ENCODE measurements at regions not wholly inside any gene's neighbourhood (a gene's known extent, or its start where the extent isn't known, plus 50 kb on each side); places are given as distances from the start of the nearest gene placed in this dataset.

GRCh38 chr14:71485833-71486232 is 446.4 kb upstream of the RGS6 start:
- WGBS, 2 donors: 87 to 97% methylated on average over 2 of the region's 2 CpGs
- no peak for TF ChIP-seq POLR2A (IDR thresholded peaks at IDR 0.05)
- TF ChIP-seq, protein P1, sequence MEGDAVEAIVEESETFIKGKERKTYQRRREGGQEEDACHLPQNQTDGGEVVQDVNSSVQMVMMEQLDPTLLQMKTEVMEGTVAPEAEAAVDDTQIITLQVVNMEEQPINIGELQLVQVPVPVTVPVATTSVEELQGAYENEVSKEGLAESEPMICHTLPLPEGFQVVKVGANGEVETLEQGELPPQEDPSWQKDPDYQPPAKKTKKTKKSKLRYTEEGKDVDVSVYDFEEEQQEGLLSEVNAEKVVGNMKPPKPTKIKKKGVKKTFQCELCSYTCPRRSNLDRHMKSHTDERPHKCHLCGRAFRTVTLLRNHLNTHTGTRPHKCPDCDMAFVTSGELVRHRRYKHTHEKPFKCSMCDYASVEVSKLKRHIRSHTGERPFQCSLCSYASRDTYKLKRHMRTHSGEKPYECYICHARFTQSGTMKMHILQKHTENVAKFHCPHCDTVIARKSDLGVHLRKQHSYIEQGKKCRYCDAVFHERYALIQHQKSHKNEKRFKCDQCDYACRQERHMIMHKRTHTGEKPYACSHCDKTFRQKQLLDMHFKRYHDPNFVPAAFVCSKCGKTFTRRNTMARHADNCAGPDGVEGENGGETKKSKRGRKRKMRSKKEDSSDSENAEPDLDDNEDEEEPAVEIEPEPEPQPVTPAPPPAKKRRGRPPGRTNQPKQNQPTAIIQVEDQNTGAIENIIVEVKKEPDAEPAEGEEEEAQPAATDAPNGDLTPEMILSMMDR (IDR thresholded peaks at IDR 0.05): no peak
- intact Hi-C loops (cut with DNase I): no loop called here
- Histone ChIP-seq H3K27me3 (no peaks in the 10 kb centered on the region), H3K4me3 (no peak overlapping the region), H3K4me1 (no peaks in the 10 kb centered on the region), H3K27ac (no peak overlapping the region), H3K9me3 (no peaks in the 10 kb centered on the region), H3K36me3 (replicated peaks in 1 of 2; ENCODE audit: insufficient read depth in 1 of 2, low read depth in 2 of 2) (no peaks in the 10 kb centered on the region)
- DNase-seq (no peak), ATAC-seq (no peak)

DNA sequence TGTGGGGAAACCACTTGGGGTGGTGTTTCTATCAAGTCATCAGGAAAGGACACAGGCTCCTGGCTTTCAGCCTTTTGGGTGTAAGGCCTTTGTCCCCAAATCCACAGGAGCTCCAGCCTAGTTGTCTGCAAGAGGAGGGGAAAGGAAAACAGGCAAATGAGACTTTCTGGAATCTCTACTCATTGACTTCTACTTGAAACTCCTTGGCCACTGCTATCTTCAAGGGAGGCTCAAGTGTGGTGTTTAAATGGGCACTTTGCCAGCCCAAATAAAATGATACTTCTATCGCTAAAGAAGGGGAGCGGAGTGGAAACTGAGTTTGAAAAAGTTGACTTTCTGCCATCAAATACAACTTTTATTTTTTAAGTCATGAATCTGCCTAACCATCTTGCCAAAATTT is 445.9 kb upstream of the RGS6 start:
- intact Hi-C loops (cut with DNase I): no loop called here
- Histone ChIP-seq H3K4me1 (no peaks in the 10 kb centered on the region), H3K36me3 (replicated peaks in 1 of 2; ENCODE audit: insufficient read depth in 1 of 2, low read depth in 2 of 2) (no peaks in the 10 kb centered on the region), H3K27ac (no peak overlapping the region), H3K9me3 (no peaks in the 10 kb centered on the region), H3K27me3 (no peaks in the 10 kb centered on the region), H3K4me3 (no peak overlapping the region)
- WGBS, 2 donors: 58 to 59% methylated on average over 2 of the region's 2 CpGs
- DNase-seq (no peak), ATAC-seq (no peak)
- TF ChIP-seq, protein P1 (IDR thresholded peaks at IDR 0.05): no peak
- TF ChIP-seq POLR2A (IDR thresholded peaks at IDR 0.05): no peak

GRCh38 chr14:71487449-71487848 is 444.8 kb upstream of the RGS6 start:
- TF ChIP-seq, protein P1 (IDR thresholded peaks at IDR 0.05): no peak
- TF ChIP-seq POLR2A (IDR thresholded peaks at IDR 0.05): no peak
- intact Hi-C loops (cut with DNase I): no loop called here
- Histone ChIP-seq H3K9me3 (no peaks in the 10 kb centered on the region), H3K27me3 (no peaks in the 10 kb centered on the region), H3K4me1 (peaks cover 8% of the 10 kb centered on the region), H3K4me3 (no peak overlapping the region), H3K27ac (no peak overlapping the region), H3K36me3 (replicated peaks in 1 of 2; ENCODE audit: insufficient read depth in 1 of 2, low read depth in 2 of 2) (no peaks in the 10 kb centered on the region)
- ATAC-seq: no peak
- DNase-seq: no peak

DNA sequence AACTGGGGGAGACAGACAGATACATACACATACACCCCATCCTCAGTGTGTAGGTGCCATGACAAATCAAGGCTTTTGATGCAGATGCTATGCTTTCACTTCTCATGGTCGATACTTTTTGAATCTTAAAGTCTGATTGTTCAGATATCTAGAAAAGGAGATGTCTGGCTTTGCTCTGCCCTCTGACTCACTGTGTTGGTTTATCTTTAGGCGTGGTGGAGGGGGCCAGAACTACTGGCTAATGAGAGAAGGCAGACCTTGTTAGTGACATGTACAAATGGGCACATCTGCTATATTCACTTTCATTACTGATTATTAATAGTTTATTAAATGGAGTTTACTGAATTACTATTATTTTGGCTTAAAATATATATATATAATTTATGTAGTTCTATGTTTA is 444.3 kb upstream of the RGS6 start:
- intact Hi-C loops (cut with DNase I): no loop called here
- no peak for ATAC-seq
- Histone ChIP-seq H3K27me3 (no peaks in the 10 kb centered on the region), H3K4me1 (peaks cover 10% of the 10 kb centered on the region), H3K36me3 (replicated peaks in 1 of 2; ENCODE audit: insufficient read depth in 1 of 2, low read depth in 2 of 2) (no peaks in the 10 kb centered on the region), H3K27ac (no peak overlapping the region), H3K4me3 (no peak overlapping the region), H3K9me3 (no peaks in the 10 kb centered on the region)
- WGBS, 2 donors: 92 to 93% methylated on average over 2 of the region's 2 CpGs
- DNase-seq: no peak
- TF ChIP-seq POLR2A (IDR thresholded peaks at IDR 0.05): no peak
- TF ChIP-seq, protein P1 (IDR thresholded peaks at IDR 0.05): no peak

DNA sequence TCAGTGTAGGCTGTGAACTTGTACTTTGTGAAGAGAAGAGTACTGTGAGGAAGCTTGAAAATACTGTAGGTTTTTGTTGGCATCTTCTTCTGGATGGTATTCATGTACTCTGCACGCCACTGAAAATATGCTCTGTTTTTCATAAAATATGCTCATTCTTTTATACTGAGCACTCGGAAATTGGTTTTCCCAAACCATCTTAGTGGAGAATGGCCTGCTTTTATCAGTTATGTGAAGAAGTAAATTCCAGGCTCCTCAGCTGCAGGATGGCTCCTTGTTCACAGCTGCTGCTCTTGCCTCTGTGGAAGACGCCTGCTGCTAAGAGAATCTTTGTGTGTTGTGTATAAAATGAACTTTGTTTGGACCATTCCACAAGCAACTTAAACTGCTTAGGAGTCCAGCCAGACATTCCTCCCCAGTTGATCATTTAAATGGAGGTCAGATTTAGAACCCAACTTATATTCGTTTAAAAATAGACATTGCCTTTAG is 443.5 kb upstream of the RGS6 start:
- no peaks in the 10 kb centered on the region for H3K36me3 ChIP-seq (replicated peaks in 1 of 2; ENCODE audit: insufficient read depth in 1 of 2, low read depth in 2 of 2)
- H3K27ac ChIP-seq: no peak overlapping the region
- intact Hi-C loops (cut with DNase I): no loop called here
- TF ChIP-seq POLR2A (IDR thresholded peaks at IDR 0.05): no peak
- TF ChIP-seq, protein P1 (IDR thresholded peaks at IDR 0.05): no peak
- H3K9me3 ChIP-seq: no peaks in the 10 kb centered on the region
- no peak overlapping the region for H3K4me3 ChIP-seq
- H3K27me3 ChIP-seq: no peaks in the 10 kb centered on the region
- ATAC-seq (no peak), DNase-seq (no peak)
- WGBS, 2 donors: 64 to 77% methylated on average over 4 of the region's 4 CpGs
- H3K4me1 ChIP-seq: peaks cover 10% of the 10 kb centered on the region

Data from body of pancreas (tissue), 4 donors.